Panc1 (cell line): ENCODE measurements at regions not wholly inside any gene's neighbourhood (a gene's known extent, or its start where the extent isn't known, plus 50 kb on each side); places are given as distances from the start of the nearest gene placed in this dataset.

Source experiments
- ATAC-seq: fragments of 200-7000 bp; cut with Tn5 transposase; 2 replicates; pipeline ENCODE4 v1.9.1; 2020; ENCODE audit warnings: mild to moderate bottlenecking, moderate library complexity
- BruUV-seq: library from RNA; stranded (reverse); fragments of 400-500 nt; replicated peaks from 2 replicates; lab custom pipeline; 2021; lab: Mats Ljungman, UMichigan
- CTCF ChIA-PET: fragments of 300-600 bp; sonication (Branson Sonifier 250); formaldehyde crosslinking; loops from one replicate; lab custom pipeline; 2022; ENCODE audit warnings: antibody characterized with exemption; lab: Charles Lee
- POLR2A ChIA-PET: fragments of 300-600 bp; sonication (Branson Sonifier 250); formaldehyde crosslinking; loops from one replicate; lab custom pipeline; 2022; ENCODE audit warnings: antibody characterized with exemption; lab: Charles Lee
- DNase-seq: peaks from one replicate; pipeline ENCODE4 v3.0.0-alpha.2; 2010; ENCODE audit warnings: low read depth, low spot score
- H3K27ac ChIP-seq: 2 replicates; pipeline ENCODE4 v1.5.1; 2011; ENCODE audit warnings: mild to moderate bottlenecking, low read length, inconsistent platforms
- H3K27me3 ChIP-seq: fragments of 200-500 bp; sonication (Bioruptor generic); 2 replicates; pipeline ENCODE4 v1.6.0; 2014; ENCODE audit warnings: low read length, inconsistent platforms; ENCODE audit not compliant: control insufficient read depth, insufficient read depth
- H3K36me3 ChIP-seq: fragments of 200-500 bp; sonication (Bioruptor generic); 2 replicates; pipeline ENCODE4 v1.5.1; 2014; ENCODE audit warnings: inconsistent platforms, mild to moderate bottlenecking, low read length, moderate library complexity; ENCODE audit not compliant: control insufficient read depth, insufficient read depth
- H3K4me1 ChIP-seq: 2 replicates; pipeline ENCODE4 v1.5.1; 2011; ENCODE audit warnings: inconsistent platforms, mild to moderate bottlenecking, low read length, moderate library complexity; ENCODE audit not compliant: control insufficient read depth, insufficient read depth
- H3K4me3 ChIP-seq, 2 experiments: 2 replicates each; pipeline ENCODE4 v1.5.1; 2011 to 2012; ENCODE audit warnings: low read depth in 2 of 2, low read length in 2 of 2, mild to moderate bottlenecking in 2 of 2, inconsistent platforms in 1 of 2, moderate library complexity in 1 of 2
- H3K9me3 ChIP-seq: fragments of 200-500 bp; sonication (Bioruptor generic); 2 replicates; pipeline ENCODE4 v1.5.1; 2014; ENCODE audit warnings: low read depth, mild to moderate bottlenecking, inconsistent platforms, low read length, moderate library complexity; ENCODE audit not compliant: control insufficient read depth, insufficient read depth
- CTCF ChIP-seq: fragments of 450-650 bp; IDR thresholded peaks from 2 replicates; pipeline ENCODE4 v1.5.1; 2017; ENCODE audit warnings: mild to moderate bottlenecking
- POLR2AphosphoS5 ChIP-seq: IDR thresholded peaks from 2 replicates; pipeline ENCODE4 v1.6.1; 2012; ENCODE audit warnings: mild to moderate bottlenecking, low read depth, low read length, moderate library complexity
- REST ChIP-seq, 2 experiments: IDR thresholded peaks; 2 replicates each; pipeline ENCODE4 v1.6.1; 2011 to 2012; ENCODE audit warnings: low read depth in 2 of 2, control low read depth in 1 of 2, low read length in 1 of 2, mild to moderate bottlenecking in 1 of 2, moderate library complexity in 1 of 2; ENCODE audit not compliant: insufficient read depth in 1 of 2
- SIN3A ChIP-seq: IDR thresholded peaks from 2 replicates; pipeline ENCODE4 v1.6.1; 2012; ENCODE audit warnings: low read depth, mild to moderate bottlenecking, low read length, moderate library complexity, borderline replicate concordance; ENCODE audit not compliant: insufficient read depth
- TCF7L2 ChIP-seq: IDR thresholded peaks from 2 replicates; pipeline ENCODE4 v1.6.1; 2011; ENCODE audit warnings: mild to moderate bottlenecking, low read depth, low read length, inconsistent platforms
- in situ Hi-C: cut with HindIII; loops from 2 replicates; pipeline ENCODE4 v1.10.0; 2016; ENCODE audit warnings: low sequenced_read_pairs, low pct_unique_long_range_greater_than_20kb
- intact Hi-C: fragments of 100-400 bp; cut with micrococcal nuclease; formaldehyde crosslinking; loops from one replicate; pipeline ENCODE4 v1.10.0; 2022; ENCODE audit not compliant: unreplicated experiment

GRCh38 chr12:48419116-48419935 is 53.0 kb upstream of the ANP32D start:
- POLR2A ChIA-PET, result no interaction called here
- Histone ChIP-seq H3K27me3 (peaks cover 12% of the 10 kb centered on the region), H3K4me3 (no peak overlapping the region), H3K36me3 (no peaks in the 10 kb centered on the region), H3K27ac (no peak overlapping the region), H3K4me1 (no peaks in the 10 kb centered on the region), H3K9me3 (no peaks in the 10 kb centered on the region)
- in situ Hi-C loops, result no loop called here
- intact Hi-C loops, result no loop called here
- TF ChIP-seq REST (IDR thresholded peaks at IDR 0.05; ENCODE audit: insufficient read depth in 1 of 2, low read depth in 2 of 2, low read length in 1 of 2) (no peak), POLR2AphosphoS5 (no peak), SIN3A (no peak), CTCF (no peak), TCF7L2 (no peak)
- no peak for DNase-seq
- no TSS peak for BruUV-seq
- no peak for ATAC-seq
- CTCF ChIA-PET, result no interaction called here

GRCh38 chr12:48420039-48420775 is 52.2 kb upstream of the ANP32D start:
- TF ChIP-seq TCF7L2, result no peak
- TF ChIP-seq CTCF, result no peak
- no peak for TF ChIP-seq REST (IDR thresholded peaks at IDR 0.05; ENCODE audit: insufficient read depth in 1 of 2, low read depth in 2 of 2, low read length in 1 of 2)
- TF ChIP-seq POLR2AphosphoS5, result no peak
- TF ChIP-seq SIN3A, result no peak
- ChIA-PET CTCF (no interaction called here), POLR2A (no interaction called here)
- intact Hi-C loops (no loop called here), in situ Hi-C loops (no loop called here)
- Histone ChIP-seq H3K4me1 (no peaks in the 10 kb centered on the region), H3K9me3 (no peaks in the 10 kb centered on the region), H3K27ac (no peak overlapping the region), H3K4me3 (no peak overlapping the region), H3K36me3 (no peaks in the 10 kb centered on the region), H3K27me3 (peaks cover 13% of the 10 kb centered on the region)
- ATAC-seq (no peak), DNase-seq (no peak)
- no TSS peak for BruUV-seq
